ENCODE measurements at regions not wholly inside any gene's neighbourhood (a gene's known extent, or its start where the extent isn't known, plus 50 kb on each side); places are given as distances from the start of the nearest gene placed in this dataset.

GRCh38 chr13:74825938-74826246 lies 656.1 kb downstream of the TBC1D4 start:
- no peaks in the 10 kb centered on the region for H3K27me3 ChIP-seq (replicated peaks in 1 of 2; ENCODE audit: control insufficient read depth in 2 of 2, insufficient read depth in 2 of 2, low read length in 1 of 2)
- no peaks in the 10 kb centered on the region for H3K4me1 ChIP-seq (ENCODE audit: control insufficient read depth, insufficient read depth, low read length)
- ChIA-PET POLR2A (no interaction called here), SMC1A (ENCODE audit: uncharacterized antibody, unreplicated experiment) (no interaction called here), CTCF (no interaction called here), RAD21 (ENCODE audit: unreplicated experiment) (no interaction called here)
- no peak overlapping the region for H2AFZ ChIP-seq (ENCODE audit: control insufficient read depth, low read depth, low read length)
- TF ChIP-seq MEF2A (IDR thresholded peaks at IDR 0.05; ENCODE audit: insufficient read depth, low read depth, low read length) (no peak), ZBED1 (IDR thresholded peaks at IDR 0.05; ENCODE audit: borderline replicate concordance) (no peak), CTCF (IDR thresholded peaks at IDR 0.05 in 2 of 3, conservative IDR thresholded peaks at IDR 0.05 in 1 of 3; ENCODE audit: control insufficient read depth in 2 of 3, extremely low read depth in 1 of 3, insufficient read depth in 1 of 3, low read depth in 3 of 3, low read length in 3 of 3) (no peak), IKZF1 (conservative IDR thresholded peaks at IDR 0.05) (no peak), PAX8 (IDR thresholded peaks at IDR 0.05) (no peak)
- TF ChIP-seq, protein P1, sequence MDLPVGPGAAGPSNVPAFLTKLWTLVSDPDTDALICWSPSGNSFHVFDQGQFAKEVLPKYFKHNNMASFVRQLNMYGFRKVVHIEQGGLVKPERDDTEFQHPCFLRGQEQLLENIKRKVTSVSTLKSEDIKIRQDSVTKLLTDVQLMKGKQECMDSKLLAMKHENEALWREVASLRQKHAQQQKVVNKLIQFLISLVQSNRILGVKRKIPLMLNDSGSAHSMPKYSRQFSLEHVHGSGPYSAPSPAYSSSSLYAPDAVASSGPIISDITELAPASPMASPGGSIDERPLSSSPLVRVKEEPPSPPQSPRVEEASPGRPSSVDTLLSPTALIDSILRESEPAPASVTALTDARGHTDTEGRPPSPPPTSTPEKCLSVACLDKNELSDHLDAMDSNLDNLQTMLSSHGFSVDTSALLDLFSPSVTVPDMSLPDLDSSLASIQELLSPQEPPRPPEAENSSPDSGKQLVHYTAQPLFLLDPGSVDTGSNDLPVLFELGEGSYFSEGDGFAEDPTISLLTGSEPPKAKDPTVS (IDR thresholded peaks at IDR 0.05; ENCODE audit: low read depth, low read length), result no peak
- H3K79me2 ChIP-seq (ENCODE audit: control insufficient read depth, insufficient read depth, low read length), result no peaks in the 10 kb centered on the region
- H3K9me3 ChIP-seq (replicated peaks; ENCODE audit: control insufficient read depth, insufficient read depth, low read length), result no peaks in the 10 kb centered on the region
- ATAC-seq (no peak), DNase-seq (ENCODE audit: low read depth, low spot score) (no peak), FAIRE-seq (no peak)
- in situ Hi-C loops (cut with MboI), result no loop called here
- no peak overlapping the region for H3K27ac ChIP-seq (ENCODE audit: control insufficient read depth, insufficient read depth)
- no peaks in the 10 kb centered on the region for H3K36me3 ChIP-seq (ENCODE audit: control insufficient read depth in 2 of 2, insufficient read depth in 2 of 2, low read length in 1 of 2)
- no peak overlapping the region for H3K4me2 ChIP-seq (ENCODE audit: control insufficient read depth, insufficient read depth)
- H4K20me1 ChIP-seq (ENCODE audit: control insufficient read depth, insufficient read depth), result no peaks in the 10 kb centered on the region
- no peak overlapping the region for H3K4me3 ChIP-seq
- H3K9ac ChIP-seq (ENCODE audit: control insufficient read depth, insufficient read depth, low read length), result no peak overlapping the region
- no TSS peak for BruUV-seq (replicated peaks)
- intact Hi-C loops (cut with micrococcal nuclease; ENCODE audit: unreplicated experiment), result no loop called here
